Astrocyte (in vitro differentiated cells and primary cell): ENCODE measurements at regions not wholly inside any gene's neighbourhood (a gene's known extent, or its start where the extent isn't known, plus 50 kb on each side); places are given as distances from the start of the nearest gene placed in this dataset.
"Not testable (repeated sequence)": the region's sequence is repeated elsewhere in the genome, so short reads cannot be mapped to it uniquely, and the experiment has no call there.

Experiments used
- DNase-seq: peaks from one replicate; pipeline ENCODE4 v3.0.0-alpha.2; 2010; ENCODE audit warnings: low read depth
- FAIRE-seq: peaks from 2 replicates; lab custom pipeline; 2011; peaks lifted over from hg19 to GRCh38; lab: Jason Lieb, UNC
- H2AFZ ChIP-seq: 2 replicates; pipeline ENCODE4 v1.6.0; 2012; ENCODE audit warnings: low read depth, low read length, inconsistent platforms
- H3K27ac ChIP-seq: 2 replicates; pipeline ENCODE4 v1.5.1; 2011; ENCODE audit warnings: low read depth, low read length, inconsistent platforms
- H3K27me3 ChIP-seq: 2 replicates; pipeline ENCODE4 v1.6.0; 2011; ENCODE audit warnings: low read length, inconsistent platforms; ENCODE audit not compliant: insufficient read depth
- H3K36me3 ChIP-seq: 2 replicates; pipeline ENCODE4 v1.5.1; 2011; ENCODE audit warnings: low read length, inconsistent platforms; ENCODE audit not compliant: insufficient read depth
- H3K4me1 ChIP-seq: 2 replicates; pipeline ENCODE4 v1.5.1; 2011; ENCODE audit warnings: low read length, inconsistent platforms; ENCODE audit not compliant: insufficient read depth
- H3K4me2 ChIP-seq: 2 replicates; pipeline ENCODE4 v1.6.0; 2012; ENCODE audit warnings: low read length, inconsistent platforms
- H3K4me3 ChIP-seq: 2 replicates; pipeline ENCODE4 v1.5.1; 2011; ENCODE audit warnings: low read depth, mild to moderate bottlenecking, low read length, inconsistent platforms; ENCODE audit not compliant: insufficient read depth
- H3K79me2 ChIP-seq: 2 replicates; pipeline ENCODE4 v1.6.0; 2012; ENCODE audit warnings: mild to moderate bottlenecking, low read length, inconsistent platforms; ENCODE audit not compliant: insufficient read depth
- H3K9ac ChIP-seq: 2 replicates; pipeline ENCODE4 v1.6.0; 2012; ENCODE audit warnings: mild to moderate bottlenecking, low read length, inconsistent platforms
- H3K9me3 ChIP-seq: 2 replicates; pipeline ENCODE4 v1.5.1; 2012; ENCODE audit warnings: low read depth, mild to moderate bottlenecking, low read length, inconsistent platforms; ENCODE audit not compliant: insufficient read depth
- H4K20me1 ChIP-seq: 2 replicates; pipeline ENCODE4 v1.6.0; 2012; ENCODE audit warnings: low read length, inconsistent platforms; ENCODE audit not compliant: insufficient read depth
- H3K27ac Mint-ChIP-seq: one replicate; pipeline ENCODE4 v1.8.0; 2021; ENCODE audit warnings: mild to moderate bottlenecking, mixed read lengths; ENCODE audit not compliant: unreplicated experiment
- H3K27me3 Mint-ChIP-seq: one replicate; pipeline ENCODE4 v1.8.0; 2021; ENCODE audit warnings: low read depth, mixed read lengths; ENCODE audit not compliant: unreplicated experiment
- H3K36me3 Mint-ChIP-seq: one replicate; pipeline ENCODE4 v1.8.0; 2021; ENCODE audit warnings: low read depth, mixed read lengths; ENCODE audit not compliant: unreplicated experiment
- H3K4me1 Mint-ChIP-seq: one replicate; pipeline ENCODE4 v1.8.0; 2021; ENCODE audit warnings: low read depth, mixed read lengths; ENCODE audit not compliant: unreplicated experiment
- H3K4me3 Mint-ChIP-seq: one replicate; pipeline ENCODE4 v1.8.0; 2021; ENCODE audit warnings: mild to moderate bottlenecking, moderate library complexity, mixed read lengths; ENCODE audit not compliant: unreplicated experiment
- H3K9me3 Mint-ChIP-seq: one replicate; pipeline ENCODE4 v1.8.0; 2021; ENCODE audit warnings: mild to moderate bottlenecking, mixed read lengths; ENCODE audit not compliant: unreplicated experiment
- CTCF ChIP-seq: IDR thresholded peaks from 2 replicates; pipeline ENCODE4 v1.5.1; 2011; ENCODE audit warnings: low read depth, mild to moderate bottlenecking, inconsistent platforms, low read length, moderate library complexity; ENCODE audit not compliant: insufficient read depth
- EZH2 ChIP-seq: IDR thresholded peaks from 2 replicates; pipeline ENCODE4 v1.6.1; 2012; ENCODE audit warnings: mild to moderate bottlenecking, low read length, inconsistent platforms; ENCODE audit not compliant: insufficient read depth

DNA sequence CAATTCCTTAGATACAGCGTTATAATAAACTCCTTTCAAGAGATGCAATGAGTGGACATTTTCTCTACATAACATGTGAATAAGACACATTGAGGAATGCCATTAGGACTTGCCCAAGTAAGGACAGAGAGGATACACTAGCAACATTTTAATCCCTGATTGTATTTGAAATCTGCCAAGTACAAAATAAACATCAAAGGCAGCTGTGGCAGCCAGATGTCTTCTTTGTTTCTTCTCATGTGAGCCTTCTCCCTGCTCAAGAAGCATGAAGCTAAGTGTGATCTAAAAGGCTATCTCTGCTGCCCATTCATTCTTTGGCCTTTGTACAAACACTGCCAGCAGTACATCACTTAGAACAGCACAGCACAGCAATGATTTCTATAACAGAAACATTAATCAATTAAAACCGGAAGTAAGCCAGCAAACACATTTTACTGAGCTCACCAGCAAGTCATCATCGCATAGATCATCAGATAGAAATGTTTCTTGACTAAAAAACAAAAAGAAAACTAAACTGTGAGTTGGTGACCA is 364.0 kb downstream of the CNTN6 start:
- DNase-seq (no peak), FAIRE-seq (no peak)
- Histone ChIP-seq H3K79me2 (no peaks in the 10 kb centered on the region), H3K9me3 (no peaks in the 10 kb centered on the region), H3K4me3 (no peak overlapping the region), H3K27me3 (no peaks in the 10 kb centered on the region), H3K4me2 (no peak overlapping the region), H3K9ac (no peak overlapping the region), H3K4me1 (no peaks in the 10 kb centered on the region), H3K27ac (no peak overlapping the region), H4K20me1 (no peaks in the 10 kb centered on the region), H3K36me3 (no peaks in the 10 kb centered on the region), H2AFZ (no peak overlapping the region)
- H3K4me1 Mint-ChIP-seq = no peaks in the 10 kb centered on the region
- H3K27ac Mint-ChIP-seq = no peak overlapping the region
- H3K4me3 Mint-ChIP-seq = no peak overlapping the region
- no peaks in the 10 kb centered on the region for H3K27me3 Mint-ChIP-seq
- peaks cover 2% of the 10 kb centered on the region for H3K9me3 Mint-ChIP-seq
- H3K36me3 Mint-ChIP-seq = no peaks in the 10 kb centered on the region
- TF ChIP-seq CTCF (no peak), EZH2 (no peak)

- H3K79me2 ChIP-seq = no peaks in the 10 kb centered on the region
- no peaks in the 10 kb centered on the region for H4K20me1 ChIP-seq
- no peak overlapping the region for H2AFZ ChIP-seq
- Mint-ChIP-seq H3K36me3 (no peaks in the 10 kb centered on the region), H3K4me1 (no peaks in the 10 kb centered on the region), H3K27me3 (no peaks in the 10 kb centered on the region), H3K27ac (no peak overlapping the region), H3K4me3 (no peak overlapping the region), H3K9me3 (no peaks in the 10 kb centered on the region)
- H3K9ac ChIP-seq = no peak overlapping the region
- H3K9me3 ChIP-seq = no peaks in the 10 kb centered on the region
- no peaks in the 10 kb centered on the region for H3K4me1 ChIP-seq
- H3K4me2 ChIP-seq = no peak overlapping the region
- no peak overlapping the region for H3K4me3 ChIP-seq
- FAIRE-seq = no peak
- H3K27me3 ChIP-seq = no peaks in the 10 kb centered on the region
- DNase-seq = no peak
- no peak overlapping the region for H3K27ac ChIP-seq
- TF ChIP-seq CTCF (no peak), EZH2 (no peak)
- no peaks in the 10 kb centered on the region for H3K36me3 ChIP-seq
These were observed 369.5 kb downstream of the CNTN6 start for GRCh38 chr3:1462371-1462770.

- Mint-ChIP-seq H3K36me3 (no peaks in the 10 kb centered on the region), H3K27ac (no peak overlapping the region), H3K4me1 (no peaks in the 10 kb centered on the region), H3K9me3 (no peaks in the 10 kb centered on the region), H3K4me3 (no peak overlapping the region), H3K27me3 (no peaks in the 10 kb centered on the region)
- H3K4me3 ChIP-seq = no peak overlapping the region
- H3K4me2 ChIP-seq = no peak overlapping the region
- H2AFZ ChIP-seq = no peak overlapping the region
- H3K9ac ChIP-seq = no peak overlapping the region
- H3K9me3 ChIP-seq = no peaks in the 10 kb centered on the region
- TF ChIP-seq CTCF (no peak), EZH2 (no peak)
- H3K36me3 ChIP-seq = no peaks in the 10 kb centered on the region
- H3K79me2 ChIP-seq = no peaks in the 10 kb centered on the region
- no peak overlapping the region for H3K27ac ChIP-seq
- no peaks in the 10 kb centered on the region for H3K4me1 ChIP-seq
- no peaks in the 10 kb centered on the region for H4K20me1 ChIP-seq
- DNase-seq (no peak), FAIRE-seq (no peak)
- no peaks in the 10 kb centered on the region for H3K27me3 ChIP-seq
These were observed 370.1 kb downstream of the CNTN6 start for GRCh38 chr3:1462856-1463450.

GRCh38 chr3:1465091-1465490 is 372.3 kb downstream of the CNTN6 start:
- H3K27ac ChIP-seq, H3K27me3 ChIP-seq, H4K20me1 ChIP-seq, H3K9ac ChIP-seq, H3K9me3 Mint-ChIP-seq, FAIRE-seq, H3K79me2 ChIP-seq, H3K4me3 ChIP-seq, H3K4me3 Mint-ChIP-seq, H3K4me2 ChIP-seq, H3K36me3 ChIP-seq, H3K27me3 Mint-ChIP-seq, H3K4me1 ChIP-seq, H3K9me3 ChIP-seq, H3K36me3 Mint-ChIP-seq, H3K4me1 Mint-ChIP-seq, H2AFZ ChIP-seq, H3K27ac Mint-ChIP-seq, DNase-seq: not testable (repeated sequence)
